T-helper 17 cell (primary cell): ENCODE measurements at regions not wholly inside any gene's neighbourhood (a gene's known extent, or its start where the extent isn't known, plus 50 kb on each side); places are given as distances from the start of the nearest gene placed in this dataset.
"Not testable (repeated sequence)": the region's sequence is repeated elsewhere in the genome, so short reads cannot be mapped to it uniquely, and the experiment has no call there.

Experiments used
- ATAC-seq: fragments of 150-1000 bp; cut with Tn5 transposase; 2 replicates; pipeline ENCODE4 v1.10.0; 2021; ENCODE audit warnings: mild to moderate bottlenecking, moderate library complexity
- DNase-seq, 3 donors: peaks; one replicate each; pipeline versions ENCODE4 v3.0.0 to v3.0.0-alpha.2; 2020 to 2021
- H3K9me3 ChIP-seq: one replicate; pipeline ENCODE4 v1.7.0; 2013; ENCODE audit warnings: low read length, mild to moderate bottlenecking; ENCODE audit not compliant: control insufficient read depth, poor library complexity, severe bottlenecking
- H3K27ac Mint-ChIP-seq: one replicate; pipeline ENCODE4 v1.8.0; 2022; ENCODE audit warnings: mild to moderate bottlenecking, moderate library complexity, mixed read lengths
- H3K27me3 Mint-ChIP-seq: one replicate; pipeline ENCODE4 v1.8.0; 2022; ENCODE audit warnings: mixed read lengths
- H3K36me3 Mint-ChIP-seq: one replicate; pipeline ENCODE4 v1.8.0; 2022; ENCODE audit warnings: low read depth, mixed read lengths
- H3K4me1 Mint-ChIP-seq: one replicate; pipeline ENCODE4 v1.8.0; 2022; ENCODE audit warnings: mild to moderate bottlenecking, mixed read lengths
- H3K4me3 Mint-ChIP-seq: one replicate; pipeline ENCODE4 v1.8.0; 2022; ENCODE audit warnings: mild to moderate bottlenecking, moderate library complexity, mixed read lengths

DNA sequence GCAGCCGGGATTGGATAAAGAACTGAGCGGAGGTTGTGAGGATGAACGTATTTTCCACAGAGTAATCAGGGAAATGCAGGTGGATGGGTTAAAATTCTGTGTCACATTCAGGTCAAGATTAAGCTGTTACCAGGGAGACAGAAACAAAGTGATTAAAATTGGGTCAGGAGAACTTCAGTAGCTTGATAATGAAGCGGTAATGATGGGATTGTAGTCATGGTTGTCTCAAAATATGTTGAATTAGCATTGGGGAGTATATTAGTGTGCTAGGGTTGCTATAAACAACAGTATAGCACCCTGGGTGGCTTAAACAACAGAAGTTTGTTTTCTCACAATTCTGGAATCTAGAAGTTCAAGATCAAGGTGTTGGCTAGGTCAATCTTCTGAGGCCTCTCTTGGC is 155.5 kb downstream of the GJA1 start:
- no peaks in the 10 kb centered on the region for H3K36me3 Mint-ChIP-seq
- H3K4me1 Mint-ChIP-seq: no peaks in the 10 kb centered on the region
- H3K4me3 Mint-ChIP-seq: no peak overlapping the region
- H3K27ac Mint-ChIP-seq: no peak overlapping the region
- ATAC-seq (no peak), DNase-seq (no peak)
- H3K9me3 ChIP-seq: no peaks in the 10 kb centered on the region
- peaks cover 4% of the 10 kb centered on the region for H3K27me3 Mint-ChIP-seq

DNA sequence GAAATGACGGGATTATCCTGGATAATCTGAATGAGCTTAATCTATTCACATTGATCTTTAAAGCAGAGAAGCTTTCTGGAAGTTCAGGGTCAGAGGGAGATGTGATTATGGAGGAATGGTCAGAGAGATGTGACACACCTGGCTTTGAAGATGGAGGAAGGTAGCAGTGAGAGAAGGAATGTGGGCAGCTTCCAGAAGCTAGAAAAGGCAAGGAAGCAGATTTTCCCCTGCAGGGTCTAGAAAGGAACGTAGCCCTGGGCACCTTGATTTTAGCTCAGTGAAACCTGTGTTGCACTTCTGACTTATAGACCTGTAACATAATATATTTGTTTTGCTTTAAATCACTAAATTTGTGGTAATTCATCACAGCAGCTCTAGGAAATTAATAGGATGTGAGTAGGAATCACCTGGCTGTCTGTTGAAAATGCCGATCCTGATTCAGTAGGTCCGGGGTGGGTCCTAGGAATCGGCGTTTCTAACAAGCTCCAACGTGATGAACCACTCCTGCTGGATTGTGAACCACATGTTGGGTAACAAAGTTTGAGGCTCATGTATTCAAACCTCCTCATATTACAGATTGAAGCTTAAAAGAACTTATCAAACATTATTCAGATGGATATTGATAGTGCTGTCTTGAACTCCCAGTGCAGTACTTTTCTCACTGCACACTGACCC is 157.0 kb downstream of the GJA1 start:
- ATAC-seq (no peak), DNase-seq (no peak)
- Mint-ChIP-seq H3K4me1 (no peaks in the 10 kb centered on the region), H3K4me3 (no peak overlapping the region), H3K27ac (no peak overlapping the region), H3K36me3 (no peaks in the 10 kb centered on the region), H3K27me3 (peaks cover 4% of the 10 kb centered on the region)
- no peaks in the 10 kb centered on the region for H3K9me3 ChIP-seq

DNA sequence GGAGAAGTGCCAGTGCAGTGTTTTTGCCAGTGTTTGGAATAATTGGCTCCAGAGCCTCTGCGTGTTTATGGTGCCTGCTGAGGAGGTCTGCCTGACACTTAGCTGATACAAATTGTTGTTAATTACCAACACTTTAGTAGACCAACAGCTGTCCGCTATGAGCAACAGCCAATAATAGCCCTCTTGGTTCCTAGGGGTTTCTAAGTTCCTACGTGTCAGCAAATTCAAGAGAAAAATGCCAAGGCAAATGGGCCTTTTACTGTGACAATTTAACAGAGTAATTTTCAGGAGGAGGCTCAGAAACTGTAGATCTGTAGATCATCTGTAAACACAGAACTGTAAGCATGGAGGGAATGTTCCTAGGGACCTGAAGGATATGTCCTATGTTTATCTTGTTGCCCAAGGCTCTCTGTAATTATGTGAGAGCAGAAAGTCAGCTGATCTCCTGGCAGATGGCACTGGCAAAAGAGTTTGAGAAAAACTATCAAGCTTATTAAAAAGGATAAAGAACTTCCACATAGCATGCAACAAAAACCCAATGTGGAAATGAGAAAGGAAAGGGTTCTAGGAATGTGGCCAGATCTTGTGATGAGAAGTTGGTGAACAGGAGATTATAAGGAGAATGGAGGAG is 157.7 kb downstream of the GJA1 start:
- Mint-ChIP-seq H3K4me3 (no peak overlapping the region), H3K4me1 (no peaks in the 10 kb centered on the region), H3K36me3 (no peaks in the 10 kb centered on the region), H3K27ac (no peak overlapping the region), H3K27me3 (peaks cover 3% of the 10 kb centered on the region)
- no peak for ATAC-seq
- no peaks in the 10 kb centered on the region for H3K9me3 ChIP-seq
- DNase-seq: no peak

DNA sequence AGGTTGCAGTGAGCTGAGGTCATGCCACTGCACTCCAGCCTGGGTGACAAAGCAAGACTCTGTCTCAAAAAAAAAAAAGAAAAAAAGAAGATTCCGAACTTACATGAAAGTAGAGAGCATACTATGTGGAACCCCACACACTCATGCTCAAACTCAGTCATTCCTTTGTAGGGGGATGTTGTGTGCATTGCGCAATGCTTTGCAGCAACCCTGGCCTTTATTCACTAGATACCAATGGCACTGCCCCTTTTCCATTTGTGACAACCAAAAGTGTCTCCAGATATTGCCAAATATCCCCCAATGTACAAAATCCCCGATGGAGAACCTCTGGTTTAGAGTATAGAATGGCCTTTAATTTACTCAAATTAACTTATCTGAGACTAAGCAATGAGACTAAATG is 158.6 kb downstream of the GJA1 start:
- ATAC-seq (no peak), DNase-seq (no peak)
- no peak overlapping the region for H3K4me3 Mint-ChIP-seq
- no peak overlapping the region for H3K27ac Mint-ChIP-seq
- no peaks in the 10 kb centered on the region for H3K36me3 Mint-ChIP-seq
- no peaks in the 10 kb centered on the region for H3K4me1 Mint-ChIP-seq
- no peaks in the 10 kb centered on the region for H3K27me3 Mint-ChIP-seq
- no peaks in the 10 kb centered on the region for H3K9me3 ChIP-seq

DNA sequence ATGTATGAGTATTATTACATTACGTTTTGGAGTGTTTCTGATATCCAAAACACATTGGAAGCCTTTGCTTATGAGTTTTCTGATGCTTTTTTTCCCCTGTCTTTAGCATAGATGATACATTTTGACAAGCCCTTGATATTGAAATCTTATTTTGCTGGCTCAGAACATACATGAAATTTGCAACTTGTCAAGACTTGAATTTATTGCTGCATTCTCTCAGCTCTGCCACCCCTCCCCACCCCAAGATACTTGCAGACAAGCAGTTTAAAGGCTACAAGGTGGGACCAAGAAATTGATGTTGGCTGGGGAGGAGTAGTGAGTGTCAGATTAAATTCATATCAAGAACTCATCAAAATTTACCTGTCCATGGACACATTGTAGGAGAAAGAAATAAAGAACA is 160.2 kb downstream of the GJA1 start:
- DNase-seq (no peak), ATAC-seq (no peak)
- no peaks in the 10 kb centered on the region for H3K9me3 ChIP-seq
- no peaks in the 10 kb centered on the region for H3K4me1 Mint-ChIP-seq
- H3K27ac Mint-ChIP-seq: no peak overlapping the region
- no peaks in the 10 kb centered on the region for H3K36me3 Mint-ChIP-seq
- H3K27me3 Mint-ChIP-seq: no peaks in the 10 kb centered on the region
- no peak overlapping the region for H3K4me3 Mint-ChIP-seq

DNA sequence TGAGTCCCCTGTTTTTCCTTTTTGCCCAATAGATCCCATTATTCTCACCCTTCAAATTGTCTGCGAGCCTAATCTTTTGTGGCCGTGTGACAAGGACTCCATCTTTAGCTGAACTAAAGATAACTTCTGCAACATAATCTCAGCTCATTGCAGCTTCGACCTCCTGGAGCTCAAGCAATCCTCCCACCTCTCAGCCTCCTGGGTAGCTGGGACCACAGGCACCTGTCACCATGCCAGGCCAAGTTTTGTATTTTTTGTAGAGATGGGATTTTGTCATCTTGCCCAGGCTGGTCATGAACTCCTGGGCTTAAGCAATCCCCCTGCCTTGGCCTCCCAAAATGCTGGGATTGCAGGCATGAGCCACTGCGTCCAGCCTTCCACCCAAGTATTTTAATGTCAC is 161.0 kb downstream of the GJA1 start:
- no peaks in the 10 kb centered on the region for H3K36me3 Mint-ChIP-seq
- no peak overlapping the region for H3K27ac Mint-ChIP-seq
- H3K4me1 Mint-ChIP-seq: no peaks in the 10 kb centered on the region
- no peaks in the 10 kb centered on the region for H3K9me3 ChIP-seq
- no peak for ATAC-seq
- H3K27me3 Mint-ChIP-seq: no peaks in the 10 kb centered on the region
- no peak for DNase-seq
- no peak overlapping the region for H3K4me3 Mint-ChIP-seq

DNA sequence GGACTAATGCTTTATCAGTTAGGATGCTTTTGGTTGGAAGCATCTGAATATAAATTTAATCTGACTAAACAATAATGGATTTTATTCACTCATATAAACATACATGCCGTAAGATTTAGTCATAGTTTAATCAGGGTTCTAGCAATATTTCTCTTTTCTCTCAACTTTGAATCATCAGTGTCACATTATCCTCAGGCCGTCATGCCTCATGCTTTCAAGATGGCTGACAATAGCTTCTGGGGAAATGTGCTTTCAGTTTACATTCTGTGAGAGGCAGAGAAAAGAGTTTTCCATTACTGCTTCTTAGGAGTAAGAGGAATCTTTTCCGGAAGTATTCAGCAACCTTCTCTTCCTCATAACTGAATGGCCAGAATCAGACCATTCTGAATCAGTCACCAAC is 162.2 kb downstream of the GJA1 start:
- Mint-ChIP-seq H3K27ac (no peak overlapping the region), H3K27me3 (no peaks in the 10 kb centered on the region), H3K36me3 (no peaks in the 10 kb centered on the region), H3K4me1 (no peaks in the 10 kb centered on the region), H3K4me3 (no peak overlapping the region)
- H3K9me3 ChIP-seq: no peaks in the 10 kb centered on the region
- ATAC-seq (no peak), DNase-seq (no peak)

DNA sequence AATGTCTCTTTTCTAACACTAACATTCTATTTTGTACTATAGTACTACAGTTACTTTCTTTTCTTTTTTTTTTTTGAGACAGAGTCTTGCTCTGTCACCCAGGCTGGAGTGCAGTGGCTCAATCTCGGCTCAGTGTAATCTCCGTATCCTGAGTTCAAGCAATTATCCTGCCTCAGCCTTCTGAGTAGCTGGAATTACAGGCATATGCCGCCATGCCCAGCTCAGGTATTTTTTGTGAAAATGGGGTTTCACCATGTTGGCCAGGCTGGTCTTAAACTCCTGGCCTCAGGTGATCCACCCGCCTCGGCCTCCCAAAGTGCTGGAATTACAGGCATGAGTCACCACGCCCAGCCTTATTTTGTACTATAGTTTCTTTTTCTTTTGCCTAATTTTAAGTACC is 163.9 kb downstream of the GJA1 start:
- not testable (repeated sequence) for ATAC-seq, DNase-seq, H3K27me3 Mint-ChIP-seq, H3K9me3 ChIP-seq, H3K4me1 Mint-ChIP-seq, H3K36me3 Mint-ChIP-seq, H3K27ac Mint-ChIP-seq, H3K4me3 Mint-ChIP-seq

DNA sequence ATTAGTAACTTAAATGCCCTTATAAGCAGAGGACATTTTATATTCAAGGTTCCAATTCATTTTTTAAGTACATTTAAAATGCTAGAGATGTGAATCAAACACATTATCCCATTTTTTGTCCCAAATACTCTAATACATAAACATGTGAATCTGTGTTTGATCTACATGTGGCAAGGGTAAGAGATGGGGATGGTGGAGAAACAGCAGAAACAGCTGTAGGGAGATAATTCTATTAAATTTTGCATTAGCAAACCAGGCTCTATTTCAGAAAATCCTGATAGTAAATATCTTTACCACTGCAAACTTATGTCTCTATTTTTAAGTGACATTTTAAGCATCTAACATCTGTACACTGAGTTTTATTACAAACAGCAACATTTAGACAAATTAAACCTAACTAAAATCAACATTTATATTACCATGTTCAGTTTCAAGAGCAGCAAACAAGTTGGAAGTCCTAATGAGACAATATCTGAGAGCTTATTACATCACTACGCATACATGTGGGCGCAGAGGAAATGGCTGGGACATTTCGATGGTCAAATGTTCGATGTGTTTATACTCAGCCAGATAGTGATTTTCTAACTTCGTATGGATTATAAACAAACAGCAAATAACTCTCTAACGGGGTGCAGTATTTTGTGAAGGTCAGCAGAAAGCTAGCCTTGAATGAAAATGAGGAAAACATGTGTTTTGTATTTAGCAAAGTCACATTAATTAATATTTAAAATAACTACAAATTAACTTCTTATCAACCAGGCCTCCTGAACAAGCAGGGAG is 165.1 kb downstream of the GJA1 start:
- no peak overlapping the region for H3K27ac Mint-ChIP-seq
- no peak overlapping the region for H3K4me3 Mint-ChIP-seq
- no peaks in the 10 kb centered on the region for H3K27me3 Mint-ChIP-seq
- ATAC-seq: no peak
- no peaks in the 10 kb centered on the region for H3K9me3 ChIP-seq
- DNase-seq: no peak
- H3K4me1 Mint-ChIP-seq: no peaks in the 10 kb centered on the region
- H3K36me3 Mint-ChIP-seq: no peaks in the 10 kb centered on the region

DNA sequence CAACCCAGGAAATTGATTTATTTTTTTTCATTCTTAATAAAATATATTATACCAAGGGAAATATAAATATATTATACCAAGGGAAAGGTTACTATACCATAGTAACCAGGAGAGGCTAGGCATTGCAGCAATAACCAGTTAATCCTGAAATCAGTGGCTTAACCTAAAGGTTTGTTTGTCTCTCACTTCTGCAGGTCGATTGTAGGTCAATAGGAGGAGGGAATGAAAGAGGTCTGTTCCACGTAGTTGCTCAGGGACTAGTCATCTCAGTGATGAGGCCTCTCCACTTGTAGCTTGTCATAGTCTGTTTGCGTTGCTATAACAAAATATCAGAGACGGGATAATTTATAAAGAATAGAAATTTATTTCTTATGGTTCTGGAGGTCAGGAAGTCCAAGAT is 168.0 kb downstream of the GJA1 start:
- no peaks in the 10 kb centered on the region for H3K36me3 Mint-ChIP-seq
- DNase-seq (no peak), ATAC-seq (no peak)
- H3K4me3 Mint-ChIP-seq: no peak overlapping the region
- no peaks in the 10 kb centered on the region for H3K27me3 Mint-ChIP-seq
- H3K4me1 Mint-ChIP-seq: no peaks in the 10 kb centered on the region
- no peaks in the 10 kb centered on the region for H3K9me3 ChIP-seq
- H3K27ac Mint-ChIP-seq: no peak overlapping the region

DNA sequence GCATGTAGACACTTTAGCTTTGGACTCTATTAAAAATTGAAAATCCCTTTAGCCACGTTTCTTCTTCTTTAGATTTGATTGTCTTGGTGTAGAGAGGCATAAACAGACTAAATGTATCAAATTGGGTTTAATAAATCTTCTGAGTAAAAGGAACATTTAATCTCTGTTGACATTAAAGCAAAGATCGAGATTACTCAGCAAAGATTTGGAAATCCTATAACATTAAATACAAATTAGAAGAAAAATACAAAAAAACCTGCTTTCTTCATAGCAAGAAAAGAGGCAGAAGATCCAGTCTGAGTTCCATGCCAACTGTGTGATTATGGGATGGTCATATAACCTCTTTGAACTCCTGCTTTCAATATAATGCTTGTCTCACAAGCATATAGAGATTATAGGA is 172.3 kb downstream of the GJA1 start:
- Mint-ChIP-seq H3K27me3 (peaks cover 4% of the 10 kb centered on the region), H3K4me1 (no peaks in the 10 kb centered on the region), H3K27ac (no peak overlapping the region), H3K36me3 (no peaks in the 10 kb centered on the region), H3K4me3 (no peak overlapping the region)
- DNase-seq (no peak), ATAC-seq (no peak)
- no peaks in the 10 kb centered on the region for H3K9me3 ChIP-seq

DNA sequence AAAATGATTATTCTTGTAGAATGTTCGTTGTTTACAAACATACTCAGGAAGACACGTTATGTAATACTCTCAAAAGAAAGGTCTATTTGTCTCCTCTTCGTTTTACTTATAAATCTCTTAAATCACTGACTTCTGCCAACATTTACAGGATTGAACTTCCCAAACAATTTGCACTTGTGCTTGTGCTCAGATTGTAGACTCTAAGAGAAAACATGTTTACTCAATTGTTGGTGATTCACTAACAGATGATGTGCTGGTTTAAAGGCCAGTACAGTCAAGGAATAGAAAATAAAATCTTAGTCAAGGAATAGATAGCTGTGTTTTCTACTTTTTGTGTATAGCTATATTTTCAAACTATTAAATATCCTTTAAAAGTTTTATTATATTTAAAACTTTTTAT is 172.8 kb downstream of the GJA1 start:
- Mint-ChIP-seq H3K27ac (no peak overlapping the region), H3K27me3 (peaks cover 5% of the 10 kb centered on the region), H3K4me3 (no peak overlapping the region)

DNA sequence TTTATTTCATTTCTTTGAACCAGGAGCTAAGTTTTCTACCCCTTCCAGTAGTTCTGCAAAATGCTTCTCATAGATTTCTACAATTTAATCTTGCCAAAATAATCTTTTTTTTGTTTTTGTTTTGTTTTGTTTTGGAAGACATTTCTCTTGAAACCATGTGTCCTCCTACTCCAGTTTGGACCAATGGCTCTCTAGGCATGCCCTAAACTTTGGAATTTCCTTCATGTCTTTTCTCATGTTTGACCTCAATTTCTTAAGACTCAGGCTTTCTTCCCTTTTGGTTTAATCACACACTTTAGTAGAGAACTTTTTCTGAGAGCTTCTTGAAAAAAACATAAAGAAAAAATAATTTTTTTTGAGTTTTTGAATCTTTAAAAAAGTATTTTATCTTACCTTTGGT is 173.8 kb downstream of the GJA1 start:
- no peaks in the 10 kb centered on the region for H3K36me3 Mint-ChIP-seq
- H3K9me3 ChIP-seq: no peaks in the 10 kb centered on the region
- DNase-seq (no peak), ATAC-seq (no peak)
- H3K27ac Mint-ChIP-seq: no peak overlapping the region
- peaks cover 5% of the 10 kb centered on the region for H3K27me3 Mint-ChIP-seq
- no peaks in the 10 kb centered on the region for H3K4me1 Mint-ChIP-seq
- no peak overlapping the region for H3K4me3 Mint-ChIP-seq

More for the DNA sequence above, 172.8 kb downstream of the GJA1 start:
- no peaks in the 10 kb centered on the region for H3K4me1 Mint-ChIP-seq
- no peaks in the 10 kb centered on the region for H3K9me3 ChIP-seq
- H3K36me3 Mint-ChIP-seq: no peaks in the 10 kb centered on the region
- ATAC-seq (no peak), DNase-seq (no peak)

DNA sequence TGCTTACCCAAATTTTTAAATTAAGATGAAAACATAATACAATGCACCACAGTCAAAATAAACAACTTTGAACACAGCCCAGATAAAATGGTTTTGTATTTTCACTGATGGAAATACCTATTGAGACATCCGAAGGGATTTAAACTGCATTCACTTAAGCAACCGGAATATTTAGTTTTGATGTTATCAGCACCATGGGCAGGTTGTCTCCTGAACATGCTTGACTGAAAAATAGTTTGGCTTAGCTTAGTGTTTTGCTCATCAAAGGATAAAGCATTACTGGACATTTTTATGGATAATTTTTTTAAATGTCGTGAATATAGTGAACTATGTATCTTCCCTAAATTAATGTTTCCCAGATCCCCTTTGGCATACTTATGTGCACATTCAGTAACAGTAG is 177.5 kb downstream of the GJA1 start:
- H3K9me3 ChIP-seq: no peaks in the 10 kb centered on the region
- no peaks in the 10 kb centered on the region for H3K4me1 Mint-ChIP-seq
- DNase-seq (no peak), ATAC-seq (no peak)
- peaks cover 5% of the 10 kb centered on the region for H3K27me3 Mint-ChIP-seq
- H3K4me3 Mint-ChIP-seq: no peak overlapping the region
- H3K27ac Mint-ChIP-seq: no peak overlapping the region
- no peaks in the 10 kb centered on the region for H3K36me3 Mint-ChIP-seq
